ENCODE measurements at regions not wholly inside any gene's neighbourhood (a gene's known extent, or its start where the extent isn't known, plus 50 kb on each side); places are given as distances from the start of the nearest gene placed in this dataset.

DNA sequence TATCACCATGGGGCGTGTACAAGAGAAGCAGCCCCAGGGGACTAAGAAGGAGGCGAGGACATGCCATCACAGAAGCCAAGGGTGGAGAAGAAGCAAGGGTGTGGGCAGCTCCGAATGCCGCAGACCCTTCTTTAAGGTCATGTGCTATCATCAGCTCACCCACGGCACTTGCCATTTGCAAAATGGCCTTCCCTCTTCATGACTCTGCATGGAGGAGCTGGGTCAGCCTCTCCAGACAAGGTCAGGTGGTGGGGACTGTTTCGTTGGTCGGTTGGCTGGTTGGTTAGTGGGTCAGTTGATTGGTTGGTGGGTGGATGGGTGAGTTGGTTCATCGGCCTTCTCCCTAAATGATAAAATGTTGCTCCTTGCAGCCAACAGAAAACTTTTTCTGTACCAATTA, 622.5 kb downstream of the TBC1D22A start:
- FAIRE-seq (no peak), DNase-seq (ENCODE audit: insufficient read length, low spot score) (no peak)
- no peak for TF ChIP-seq CTCF (IDR thresholded peaks at IDR 0.05; ENCODE audit: insufficient read depth, missing control alignments)

- FAIRE-seq: no peak
- no peak for DNase-seq (ENCODE audit: insufficient read length, low spot score)
- TF ChIP-seq CTCF (IDR thresholded peaks at IDR 0.05; ENCODE audit: insufficient read depth, missing control alignments): no peak
Measured at GRCh38 chr22:47382164-47382890, 619.9 kb downstream of the TBC1D22A start.

DNA sequence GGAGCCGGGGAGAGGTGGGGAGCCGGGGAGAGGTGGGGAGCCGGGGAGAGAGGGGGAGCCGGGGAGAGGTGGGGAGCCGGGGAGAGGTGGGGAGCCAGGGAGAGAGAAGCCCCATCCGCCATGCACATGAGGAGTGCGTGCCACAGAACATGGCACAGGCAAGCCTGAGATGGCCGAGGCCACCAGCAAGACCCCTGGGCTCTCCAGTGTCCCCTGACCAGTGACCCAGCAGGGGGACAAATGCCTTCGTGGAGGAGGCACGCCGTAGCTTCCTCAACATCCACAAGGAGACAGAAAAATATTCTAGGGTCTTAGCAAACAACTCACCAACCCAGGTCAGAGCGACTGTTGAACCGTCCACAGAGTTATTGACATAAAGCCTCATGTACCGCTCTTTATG, 618.8 kb downstream of the TBC1D22A start:
- no peak for TF ChIP-seq CTCF (IDR thresholded peaks at IDR 0.05; ENCODE audit: insufficient read depth, missing control alignments)
- no peak for DNase-seq (ENCODE audit: insufficient read length, low spot score)
- FAIRE-seq: no peak

GRCh38 chr22:47380692-47381091, 618.2 kb downstream of the TBC1D22A start:
- FAIRE-seq: no peak
- TF ChIP-seq CTCF (IDR thresholded peaks at IDR 0.05; ENCODE audit: insufficient read depth, missing control alignments): no peak
- no peak for DNase-seq (ENCODE audit: insufficient read length, low spot score)

DNA sequence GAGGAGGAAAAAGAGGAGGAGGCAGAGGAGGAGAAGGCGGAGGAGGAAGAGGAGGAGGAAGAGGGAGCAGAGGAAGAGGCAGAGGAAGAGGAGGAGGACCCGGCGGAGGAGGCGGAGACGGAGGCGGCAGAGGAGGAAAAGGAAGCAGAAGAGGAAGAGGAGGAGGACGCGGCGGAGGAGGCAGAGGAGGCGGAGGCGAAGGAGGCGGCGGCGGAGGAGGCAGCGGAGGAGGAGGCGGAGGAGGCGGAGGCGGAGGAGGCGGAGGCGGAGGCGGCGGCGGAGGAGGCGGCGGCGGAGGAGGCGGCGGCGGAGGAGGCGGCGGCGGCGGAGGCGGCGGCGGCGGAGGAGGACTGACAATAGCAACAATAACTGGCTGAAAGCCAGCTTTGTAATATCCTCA, 616.6 kb downstream of the TBC1D22A start:
- no peak for FAIRE-seq
- DNase-seq (ENCODE audit: insufficient read length, low spot score): no peak
- TF ChIP-seq CTCF (IDR thresholded peaks at IDR 0.05; ENCODE audit: insufficient read depth, missing control alignments): no peak

DNA sequence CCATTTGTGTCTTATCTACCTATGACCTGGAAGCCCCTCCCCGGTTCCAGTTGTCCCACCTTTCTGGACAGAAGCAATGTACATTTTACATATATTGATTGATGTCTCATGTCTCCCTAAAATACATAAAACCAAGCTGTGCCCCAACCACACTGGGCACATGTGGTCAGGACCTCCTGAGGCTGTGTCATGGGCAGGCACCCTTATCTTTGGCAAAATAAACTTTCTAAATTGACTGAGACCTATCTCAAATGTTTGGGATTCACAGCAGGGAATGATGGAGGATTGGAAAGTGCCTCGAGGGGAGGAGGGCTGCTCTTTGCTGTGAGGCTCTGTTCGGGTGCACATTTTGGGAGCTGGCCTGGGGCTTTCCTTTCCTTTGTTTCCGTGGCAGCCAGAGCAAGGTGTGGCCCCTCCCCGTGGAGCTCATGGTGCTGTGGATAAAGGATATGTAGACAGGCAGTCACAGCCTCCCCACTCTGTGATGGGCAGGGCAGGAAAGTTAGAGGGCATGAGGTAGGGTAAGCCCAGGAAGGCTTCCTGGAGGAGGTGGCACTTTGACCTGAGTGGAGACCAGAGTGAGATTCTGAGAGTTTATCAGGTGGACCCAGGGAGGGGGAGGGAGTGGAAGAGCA, 615.6 kb downstream of the TBC1D22A start:
- no peak for TF ChIP-seq CTCF (IDR thresholded peaks at IDR 0.05; ENCODE audit: insufficient read depth, missing control alignments)
- no peak for DNase-seq (ENCODE audit: insufficient read length, low spot score)
- FAIRE-seq: no peak

DNA sequence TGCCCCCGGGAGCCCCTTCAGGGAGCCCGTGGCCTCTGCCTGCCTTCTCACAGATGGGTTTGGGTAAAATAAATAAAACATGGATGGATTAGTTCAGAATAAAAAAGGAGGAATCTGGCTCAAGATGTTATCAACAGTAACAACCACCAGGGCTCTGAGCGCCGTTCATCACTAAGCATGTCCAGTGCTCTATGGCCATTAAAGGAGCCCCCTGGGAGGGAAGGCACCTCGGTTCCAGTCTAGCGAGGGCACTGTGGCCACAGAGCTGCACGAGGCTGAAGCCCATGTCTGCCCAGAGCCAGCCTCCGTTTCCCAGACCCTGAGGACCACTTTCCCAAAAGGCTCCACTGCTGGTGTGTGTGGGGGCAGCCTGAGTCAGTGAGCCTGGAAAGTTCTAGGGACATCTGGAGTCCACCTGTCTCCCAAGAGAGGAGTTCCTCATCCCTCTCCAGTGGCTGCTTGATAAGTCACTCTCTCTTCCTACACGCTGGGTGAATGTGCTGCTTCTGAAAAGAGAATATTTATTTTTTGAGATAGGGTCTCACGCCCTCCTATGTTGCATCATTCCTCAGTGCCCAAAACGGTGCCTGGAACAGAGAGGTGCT, 614.6 kb downstream of the TBC1D22A start:
- TF ChIP-seq CTCF (IDR thresholded peaks at IDR 0.05; ENCODE audit: insufficient read depth, missing control alignments): no peak
- no peak for DNase-seq (ENCODE audit: insufficient read length, low spot score)

More for the DNA sequence above, 614.6 kb downstream of the TBC1D22A start:
- no peak for FAIRE-seq

All from D721Med (cell line).